ENCODE measurements at regions not wholly inside any gene's neighbourhood (a gene's known extent, or its start where the extent isn't known, plus 50 kb on each side); places are given as distances from the start of the nearest gene placed in this dataset.

DNA sequence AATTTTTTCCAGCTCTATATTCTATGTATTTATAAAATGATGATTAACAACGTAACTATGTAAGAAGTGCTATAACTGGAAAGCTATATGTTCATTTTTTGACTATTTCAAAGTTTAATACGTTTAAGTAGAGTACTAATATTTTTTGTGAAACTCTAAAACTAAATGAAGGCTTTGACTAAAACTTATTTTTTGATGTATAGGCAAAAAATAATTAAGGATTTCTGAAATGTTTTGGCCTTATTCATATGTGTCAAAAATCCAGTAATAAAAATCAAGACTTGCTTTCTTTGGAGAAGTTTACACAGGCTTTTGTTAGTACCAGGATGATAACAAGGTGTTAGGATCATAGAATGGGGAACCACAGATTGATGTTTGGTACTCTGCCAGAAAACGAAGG is 58.2 kb upstream of the ZEB2 start:
- no peak for DNase-seq (ENCODE audit: low spot score)

- DNase-seq (ENCODE audit: low spot score), result no peak
These were observed 53.1 kb upstream of the ZEB2 start for GRCh38 chr2:144572977-144573376.

- DNase-seq (ENCODE audit: low spot score), result no peak
These were observed 51.9 kb upstream of the ZEB2 start for GRCh38 chr2:144571770-144572169.

GRCh38 chr2:144570566-144570965 is 50.6 kb upstream of the ZEB2 start:
- no peak for DNase-seq (ENCODE audit: low spot score)
